Thymus (tissue), 11 donors: ENCODE measurements at regions not wholly inside any gene's neighbourhood (a gene's known extent, or its start where the extent isn't known, plus 50 kb on each side); places are given as distances from the start of the nearest gene placed in this dataset.

ENCODE experiments used
- DNase-seq, 9 donors: peaks; one replicate each; pipeline ENCODE4 v3.0.0-alpha.2; 2013; ENCODE audit warnings: low spot score in 9 of 9, low read depth in 6 of 9, missing footprints in 1 of 9
- H3K27ac ChIP-seq, 2 donors: one replicate each; pipeline ENCODE4 v1.5.1; 2013; ENCODE audit warnings: control low read depth in 1 of 2, low read depth in 1 of 2, low read length in 1 of 2, mild to moderate bottlenecking in 1 of 2, moderate library complexity in 1 of 2
- H3K27me3 ChIP-seq, 2 donors: one replicate each; pipeline ENCODE4 v1.5.1; 2013; ENCODE audit warnings: low read length in 1 of 2; ENCODE audit not compliant: control insufficient read depth in 2 of 2, insufficient read depth in 1 of 2
- H3K36me3 ChIP-seq, 2 donors: one replicate each; pipeline ENCODE4 v1.5.1; 2013; ENCODE audit warnings: low read length in 1 of 2, mild to moderate bottlenecking in 1 of 2, moderate library complexity in 1 of 2; ENCODE audit not compliant: control insufficient read depth in 2 of 2, insufficient read depth in 2 of 2
- H3K4me1 ChIP-seq, 2 donors: one replicate each; pipeline ENCODE4 v1.5.1; 2013; ENCODE audit warnings: low read length in 2 of 2; ENCODE audit not compliant: control insufficient read depth in 2 of 2, insufficient read depth in 2 of 2
- H3K4me3 ChIP-seq, 2 donors: one replicate each; pipeline ENCODE4 v1.5.1; 2013; ENCODE audit warnings: low read length in 2 of 2, control low read depth in 1 of 2, mild to moderate bottlenecking in 1 of 2
- H3K9me3 ChIP-seq, 2 donors: one replicate each; pipeline ENCODE4 v1.5.1; 2013; ENCODE audit warnings: low read length in 1 of 2, mild to moderate bottlenecking in 1 of 2; ENCODE audit not compliant: control insufficient read depth in 2 of 2, insufficient read depth in 1 of 2
- WGBS: extraction: QIAGEN DNeasy Blood & Tissue Kit; methylation state at CpG from one replicate; pipeline ENCODE4 v1.1.7; 2013; 5-methylcytosine and 5-hydroxymethylcytosine counted together
- donor health status: healthy.

DNA sequence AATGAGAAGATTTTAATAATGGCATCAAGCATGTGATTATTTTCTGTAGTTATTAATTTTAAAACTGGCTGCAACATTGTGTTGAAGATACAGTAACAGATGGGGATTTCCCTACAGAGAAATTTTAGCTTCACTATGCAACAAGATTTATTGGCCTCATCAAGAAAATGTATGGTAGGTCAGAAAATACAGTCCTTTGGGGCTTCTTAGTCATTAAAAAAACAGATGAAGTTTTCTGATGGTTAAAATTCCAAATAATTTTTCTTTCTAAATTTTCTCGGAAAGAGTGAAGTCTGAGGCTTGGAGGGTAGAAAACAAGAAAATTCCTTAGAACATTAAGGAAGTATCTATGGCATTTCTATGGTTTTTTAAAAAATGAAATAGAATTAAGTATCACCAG is 1790.8 kb upstream of the PCDH20 start:
- WGBS, result 88% methylated on average over 1 of the region's 1 CpG
- Histone ChIP-seq H3K36me3 (no peaks in the 10 kb centered on the region), H3K27me3 (no peaks in the 10 kb centered on the region), H3K27ac (no peak overlapping the region), H3K4me1 (no peaks in the 10 kb centered on the region), H3K4me3 (no peak overlapping the region), H3K9me3 (no peaks in the 10 kb centered on the region)
- DNase-seq, result no peak

- 97% methylated on average over 1 of the region's 1 CpG for WGBS
- H3K27ac ChIP-seq, result no peak overlapping the region
- no peaks in the 10 kb centered on the region for H3K27me3 ChIP-seq
- no peaks in the 10 kb centered on the region for H3K4me1 ChIP-seq
- DNase-seq, result no peak
- no peaks in the 10 kb centered on the region for H3K9me3 ChIP-seq
- no peaks in the 10 kb centered on the region for H3K36me3 ChIP-seq
- no peak overlapping the region for H3K4me3 ChIP-seq
Measured at GRCh38 chr13:63201493-63201892, 1785.8 kb upstream of the PCDH20 start.

DNA sequence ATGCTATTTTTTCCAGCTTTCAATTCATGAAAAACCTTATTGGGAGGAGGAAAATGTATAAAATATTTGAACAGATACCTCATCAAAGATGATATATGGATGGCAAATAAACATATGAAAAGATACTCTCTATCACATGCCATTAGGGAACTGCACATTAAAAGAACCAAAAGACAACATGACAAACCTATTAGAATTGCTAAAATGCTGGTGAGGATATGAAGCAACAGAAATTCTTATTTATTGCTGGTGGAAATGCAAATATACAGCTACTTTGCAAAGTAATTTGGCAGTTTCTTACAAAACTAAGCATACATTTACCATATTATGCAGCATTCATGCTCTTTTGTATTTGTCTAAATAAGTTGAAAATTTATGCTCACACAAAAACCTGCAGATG is 1783.9 kb upstream of the PCDH20 start:
- H3K4me3 ChIP-seq, result no peak overlapping the region
- no peaks in the 10 kb centered on the region for H3K9me3 ChIP-seq
- DNase-seq, result no peak
- no peaks in the 10 kb centered on the region for H3K4me1 ChIP-seq
- H3K27me3 ChIP-seq, result no peaks in the 10 kb centered on the region
- H3K27ac ChIP-seq, result no peak overlapping the region
- H3K36me3 ChIP-seq, result no peaks in the 10 kb centered on the region

- Histone ChIP-seq H3K4me1 (no peaks in the 10 kb centered on the region), H3K4me3 (no peak overlapping the region), H3K27me3 (no peaks in the 10 kb centered on the region), H3K9me3 (no peaks in the 10 kb centered on the region), H3K27ac (no peak overlapping the region), H3K36me3 (no peaks in the 10 kb centered on the region)
- no peak for DNase-seq
- WGBS, result 93% methylated on average over 2 of the region's 2 CpGs
Measured at GRCh38 chr13:63198071-63198470, 1782.4 kb upstream of the PCDH20 start.

- no peak for DNase-seq
- 97% methylated on average over 1 of the region's 1 CpG for WGBS
- H3K9me3 ChIP-seq, result no peaks in the 10 kb centered on the region
- H3K36me3 ChIP-seq, result no peaks in the 10 kb centered on the region
- no peaks in the 10 kb centered on the region for H3K27me3 ChIP-seq
- H3K4me1 ChIP-seq, result no peaks in the 10 kb centered on the region
- no peak overlapping the region for H3K27ac ChIP-seq
- H3K4me3 ChIP-seq, result no peak overlapping the region
Measured at GRCh38 chr13:63195726-63196125, 1780.1 kb upstream of the PCDH20 start.

GRCh38 chr13:63190742-63191141 is 1775.1 kb upstream of the PCDH20 start:
- Histone ChIP-seq H3K27ac (no peak overlapping the region), H3K36me3 (no peaks in the 10 kb centered on the region), H3K9me3 (no peaks in the 10 kb centered on the region), H3K27me3 (no peaks in the 10 kb centered on the region), H3K4me3 (no peak overlapping the region), H3K4me1 (no peaks in the 10 kb centered on the region)
- DNase-seq, result no peak
- WGBS, result 96% methylated on average over 5 of the region's 5 CpGs

GRCh38 chr13:63190219-63190618 is 1774.6 kb upstream of the PCDH20 start:
- Histone ChIP-seq H3K27me3 (no peaks in the 10 kb centered on the region), H3K36me3 (no peaks in the 10 kb centered on the region), H3K27ac (no peak overlapping the region), H3K4me3 (no peak overlapping the region), H3K9me3 (no peaks in the 10 kb centered on the region), H3K4me1 (no peaks in the 10 kb centered on the region)
- no peak for DNase-seq
- WGBS, result 88% methylated on average over 2 of the region's 2 CpGs

- Histone ChIP-seq H3K4me1 (no peaks in the 10 kb centered on the region), H3K4me3 (no peak overlapping the region), H3K9me3 (no peaks in the 10 kb centered on the region), H3K27me3 (no peaks in the 10 kb centered on the region), H3K36me3 (no peaks in the 10 kb centered on the region), H3K27ac (no peak overlapping the region)
- DNase-seq, result no peak
- WGBS, result 94% methylated on average over 9 of the region's 9 CpGs
Measured at GRCh38 chr13:63189712-63190111, 1774.1 kb upstream of the PCDH20 start.

DNA sequence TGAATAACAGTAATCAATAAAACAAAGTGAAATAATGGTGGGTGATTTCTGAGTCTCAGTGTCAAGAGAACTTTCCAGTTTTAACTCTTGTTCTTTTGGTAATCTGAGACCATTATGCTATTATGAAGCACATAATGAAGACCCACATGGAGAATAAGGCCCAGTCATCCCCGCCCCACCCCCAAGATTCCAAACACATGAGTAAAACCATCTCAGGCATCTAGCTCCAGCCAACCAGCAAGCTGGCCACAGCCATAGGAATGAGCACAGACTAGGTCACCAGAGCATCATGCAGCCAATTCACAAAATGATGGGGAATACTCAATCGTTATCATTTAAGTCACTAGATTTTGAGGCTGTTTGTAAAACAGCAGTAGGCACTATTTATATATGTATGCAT is 1769.0 kb upstream of the PCDH20 start:
- Histone ChIP-seq H3K27ac (no peak overlapping the region), H3K36me3 (no peaks in the 10 kb centered on the region), H3K4me3 (no peak overlapping the region), H3K9me3 (no peaks in the 10 kb centered on the region), H3K27me3 (no peaks in the 10 kb centered on the region), H3K4me1 (no peaks in the 10 kb centered on the region)
- no peak for DNase-seq
- WGBS, result 93% methylated on average over 2 of the region's 2 CpGs

GRCh38 chr13:63175536-63175935 is 1759.9 kb upstream of the PCDH20 start:
- H3K27me3 ChIP-seq, result no peaks in the 10 kb centered on the region
- no peak for DNase-seq
- H3K36me3 ChIP-seq, result no peaks in the 10 kb centered on the region
- no peak overlapping the region for H3K27ac ChIP-seq
- no peaks in the 10 kb centered on the region for H3K9me3 ChIP-seq
- H3K4me1 ChIP-seq, result no peaks in the 10 kb centered on the region
- H3K4me3 ChIP-seq, result no peak overlapping the region
